ENCODE measurements at regions not wholly inside any gene's neighbourhood (a gene's known extent, or its start where the extent isn't known, plus 50 kb on each side); places are given as distances from the start of the nearest gene placed in this dataset.
"Not testable (repeated sequence)": the region's sequence is repeated elsewhere in the genome, so short reads cannot be mapped to it uniquely, and the experiment has no call there.

DNA sequence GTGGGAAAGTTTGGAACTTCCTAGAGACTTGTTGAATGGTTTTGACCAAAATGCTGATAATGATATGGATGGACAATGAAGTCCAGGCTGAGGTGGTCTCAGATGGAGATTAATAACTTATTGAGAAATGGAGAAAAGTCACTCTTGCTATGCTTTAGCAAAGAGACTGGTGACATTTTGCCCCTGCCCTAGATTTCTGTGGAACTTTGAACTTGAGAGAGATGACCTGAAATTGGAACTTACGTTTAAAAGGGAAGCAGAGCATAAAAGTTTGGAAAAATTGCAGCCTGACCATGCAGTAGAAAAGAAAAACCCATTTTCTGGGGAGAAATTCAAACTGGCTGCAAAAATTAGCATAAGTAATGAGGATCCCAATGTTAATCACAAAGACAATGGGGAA lies 55.5 kb upstream of the TNFSF10 start:
- TF ChIP-seq CTCF (conservative IDR thresholded peaks at IDR 0.05; ENCODE audit: low read length); EZH2phosphoT487 (IDR thresholded peaks at IDR 0.05; ENCODE audit: borderline replicate concordance, low read depth, low read length): not testable (repeated sequence)

Data from OCI-LY7 (cell line).